ENCODE measurements at regions not wholly inside any gene's neighbourhood (a gene's known extent, or its start where the extent isn't known, plus 50 kb on each side); places are given as distances from the start of the nearest gene placed in this dataset.

- no peaks in the 10 kb centered on the region for H3K9me3 Mint-ChIP-seq
- no peak for DNase-seq
- no peak overlapping the region for H3K4me3 Mint-ChIP-seq
- H3K27ac Mint-ChIP-seq = no peak overlapping the region
- ChIA-PET CTCF (no interaction called here), POLR2A (no interaction called here)
- H3K36me3 Mint-ChIP-seq (ENCODE audit: low read depth) = no peaks in the 10 kb centered on the region
- no peaks in the 10 kb centered on the region for H3K27me3 Mint-ChIP-seq
- H3K4me1 Mint-ChIP-seq = no peaks in the 10 kb centered on the region
Measured at GRCh38 chr2:18824325-18824790, 235.0 kb upstream of the NT5C1B start.

DNA sequence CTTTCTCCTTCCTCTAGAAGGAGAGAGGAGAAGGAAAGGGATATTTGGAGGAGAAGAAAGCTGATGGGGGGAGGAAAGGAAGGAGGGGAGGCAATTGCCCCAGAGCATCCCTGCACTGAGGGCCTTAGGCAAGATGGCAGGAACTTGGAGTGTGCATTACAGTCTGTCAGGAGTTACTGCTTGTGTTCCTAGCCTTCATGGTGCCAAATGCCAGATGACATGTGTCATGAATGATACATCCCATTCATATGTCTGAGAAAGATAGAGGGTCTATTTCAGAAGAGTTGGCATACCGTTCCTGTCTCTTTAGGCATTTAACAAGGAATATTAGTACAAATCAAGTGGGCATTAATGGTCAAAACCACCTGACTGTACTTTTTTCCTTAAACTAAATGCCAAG, 232.1 kb upstream of the NT5C1B start:
- Mint-ChIP-seq H3K27me3 (no peaks in the 10 kb centered on the region), H3K27ac (no peak overlapping the region), H3K36me3 (ENCODE audit: low read depth) (no peaks in the 10 kb centered on the region), H3K9me3 (no peaks in the 10 kb centered on the region), H3K4me1 (no peaks in the 10 kb centered on the region), H3K4me3 (no peak overlapping the region)
- no peak for DNase-seq
- POLR2A ChIA-PET = no interaction called here
- CTCF ChIA-PET = no interaction called here

GRCh38 chr2:18820966-18821365, 231.6 kb upstream of the NT5C1B start:
- no peak for DNase-seq
- ChIA-PET POLR2A (no interaction called here), CTCF (no interaction called here)
- no peak overlapping the region for H3K4me3 Mint-ChIP-seq
- no peaks in the 10 kb centered on the region for H3K36me3 Mint-ChIP-seq (ENCODE audit: low read depth)
- no peaks in the 10 kb centered on the region for H3K27me3 Mint-ChIP-seq
- no peaks in the 10 kb centered on the region for H3K4me1 Mint-ChIP-seq
- no peaks in the 10 kb centered on the region for H3K9me3 Mint-ChIP-seq
- H3K27ac Mint-ChIP-seq = no peak overlapping the region

- no peaks in the 10 kb centered on the region for H3K9me3 Mint-ChIP-seq
- POLR2A ChIA-PET = no interaction called here
- H3K27me3 Mint-ChIP-seq = no peaks in the 10 kb centered on the region
- CTCF ChIA-PET = no interaction called here
- H3K4me3 Mint-ChIP-seq = no peak overlapping the region
- no peak overlapping the region for H3K27ac Mint-ChIP-seq
- H3K36me3 Mint-ChIP-seq (ENCODE audit: low read depth) = no peaks in the 10 kb centered on the region
- DNase-seq = no peak
- H3K4me1 Mint-ChIP-seq = no peaks in the 10 kb centered on the region
Measured at GRCh38 chr2:18819566-18819965, 230.2 kb upstream of the NT5C1B start.

DNA sequence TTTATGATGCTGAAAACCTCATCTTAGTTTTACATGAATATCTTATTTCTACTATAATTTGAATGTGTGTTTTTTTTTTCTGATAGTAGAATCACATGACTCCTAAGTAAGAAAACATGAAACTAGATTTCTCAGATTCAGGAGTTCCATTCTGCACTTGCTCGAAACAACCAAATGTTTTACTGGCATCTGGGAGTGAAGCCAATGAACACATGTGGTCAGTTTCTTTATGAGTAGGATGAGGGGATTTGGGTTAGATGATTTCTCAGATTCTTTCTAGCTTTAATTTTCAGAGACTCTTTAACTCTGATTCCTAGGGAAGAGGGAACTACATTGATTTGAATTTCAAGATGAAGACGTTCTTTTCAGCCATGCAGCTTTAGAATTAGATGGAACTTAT, 225.0 kb upstream of the NT5C1B start:
- ChIA-PET CTCF (no interaction called here), POLR2A (no interaction called here)
- no peak for DNase-seq
- no peaks in the 10 kb centered on the region for H3K9me3 Mint-ChIP-seq
- H3K27ac Mint-ChIP-seq = no peak overlapping the region
- H3K36me3 Mint-ChIP-seq (ENCODE audit: low read depth) = no peaks in the 10 kb centered on the region
- no peaks in the 10 kb centered on the region for H3K27me3 Mint-ChIP-seq
- H3K4me1 Mint-ChIP-seq = no peaks in the 10 kb centered on the region
- H3K4me3 Mint-ChIP-seq = no peak overlapping the region

- Mint-ChIP-seq H3K4me3 (no peak overlapping the region), H3K36me3 (ENCODE audit: low read depth) (no peaks in the 10 kb centered on the region), H3K9me3 (no peaks in the 10 kb centered on the region), H3K4me1 (no peaks in the 10 kb centered on the region), H3K27me3 (no peaks in the 10 kb centered on the region), H3K27ac (no peak overlapping the region)
- DNase-seq = no peak
- ChIA-PET POLR2A (no interaction called here), CTCF (interaction anchor here (0.5 kb wide), 1 partner anchor 968 kb away, joined by 3 read pairs; no protein-coding TSS in a partner anchor)
Measured at GRCh38 chr2:18804536-18804935, 215.2 kb upstream of the NT5C1B start.

DNA sequence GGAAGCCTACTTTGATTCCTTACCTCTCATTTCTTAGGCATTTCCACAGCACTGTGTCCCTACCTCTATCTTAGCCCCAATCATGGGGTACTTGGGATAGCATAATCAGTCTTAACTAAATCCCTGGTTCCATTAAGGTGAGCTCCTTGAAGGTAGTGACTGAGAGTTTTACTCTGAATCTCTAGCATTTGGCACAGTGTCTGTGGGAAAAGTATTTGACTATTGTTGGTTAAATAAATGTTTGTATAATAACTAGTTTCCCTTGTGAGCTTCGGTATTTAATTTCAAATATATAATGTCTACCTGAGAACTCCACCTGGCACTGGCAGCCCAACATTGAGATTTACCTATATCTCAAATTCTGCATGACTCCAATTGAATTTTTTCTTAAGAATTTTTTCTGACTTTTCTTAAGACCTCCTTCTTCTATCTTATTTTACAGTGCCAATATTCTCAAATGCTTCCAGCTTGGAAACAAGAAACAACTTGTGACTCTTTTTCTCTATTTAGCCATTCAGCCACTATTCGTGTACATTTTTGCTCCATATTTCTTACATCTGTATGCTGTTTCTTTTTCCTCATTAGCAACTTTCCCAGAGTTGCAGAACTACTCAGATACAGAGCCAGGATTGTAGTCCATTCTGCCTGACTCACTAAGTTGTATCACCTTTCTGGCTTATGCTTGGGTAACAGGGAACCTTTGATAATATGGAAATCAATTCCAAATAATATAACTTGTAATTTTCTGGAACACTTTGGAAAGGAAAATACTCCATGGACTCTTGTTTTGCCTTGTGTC, 214.0 kb upstream of the NT5C1B start:
- H3K27ac Mint-ChIP-seq = no peak overlapping the region
- no peaks in the 10 kb centered on the region for H3K9me3 Mint-ChIP-seq
- no peak overlapping the region for H3K4me3 Mint-ChIP-seq
- no peak for DNase-seq
- H3K4me1 Mint-ChIP-seq = no peaks in the 10 kb centered on the region
- H3K36me3 Mint-ChIP-seq (ENCODE audit: low read depth) = no peaks in the 10 kb centered on the region
- ChIA-PET CTCF (no interaction called here), POLR2A (no interaction called here)
- no peaks in the 10 kb centered on the region for H3K27me3 Mint-ChIP-seq

GRCh38 chr2:18800240-18800971, 211.0 kb upstream of the NT5C1B start:
- no peak for DNase-seq
- H3K36me3 Mint-ChIP-seq (ENCODE audit: low read depth) = no peaks in the 10 kb centered on the region
- no peaks in the 10 kb centered on the region for H3K9me3 Mint-ChIP-seq
- H3K4me3 Mint-ChIP-seq = no peak overlapping the region
- no peaks in the 10 kb centered on the region for H3K27me3 Mint-ChIP-seq
- no peak overlapping the region for H3K27ac Mint-ChIP-seq
- ChIA-PET CTCF (no interaction called here), POLR2A (no interaction called here)
- H3K4me1 Mint-ChIP-seq = no peaks in the 10 kb centered on the region

GRCh38 chr2:18799397-18799796, 210.0 kb upstream of the NT5C1B start:
- ChIA-PET POLR2A (no interaction called here), CTCF (no interaction called here)
- no peaks in the 10 kb centered on the region for H3K9me3 Mint-ChIP-seq
- no peaks in the 10 kb centered on the region for H3K27me3 Mint-ChIP-seq
- no peak overlapping the region for H3K27ac Mint-ChIP-seq
- H3K36me3 Mint-ChIP-seq (ENCODE audit: low read depth) = no peaks in the 10 kb centered on the region
- no peak overlapping the region for H3K4me3 Mint-ChIP-seq
- DNase-seq = no peak
- H3K4me1 Mint-ChIP-seq = no peaks in the 10 kb centered on the region

GRCh38 chr2:18797133-18797845, 207.9 kb upstream of the NT5C1B start:
- Mint-ChIP-seq H3K36me3 (ENCODE audit: low read depth) (no peaks in the 10 kb centered on the region), H3K27ac (no peak overlapping the region), H3K9me3 (no peaks in the 10 kb centered on the region), H3K27me3 (no peaks in the 10 kb centered on the region), H3K4me1 (no peaks in the 10 kb centered on the region), H3K4me3 (no peak overlapping the region)
- DNase-seq = no peak
- CTCF ChIA-PET = no interaction called here
- POLR2A ChIA-PET = no interaction called here

DNA sequence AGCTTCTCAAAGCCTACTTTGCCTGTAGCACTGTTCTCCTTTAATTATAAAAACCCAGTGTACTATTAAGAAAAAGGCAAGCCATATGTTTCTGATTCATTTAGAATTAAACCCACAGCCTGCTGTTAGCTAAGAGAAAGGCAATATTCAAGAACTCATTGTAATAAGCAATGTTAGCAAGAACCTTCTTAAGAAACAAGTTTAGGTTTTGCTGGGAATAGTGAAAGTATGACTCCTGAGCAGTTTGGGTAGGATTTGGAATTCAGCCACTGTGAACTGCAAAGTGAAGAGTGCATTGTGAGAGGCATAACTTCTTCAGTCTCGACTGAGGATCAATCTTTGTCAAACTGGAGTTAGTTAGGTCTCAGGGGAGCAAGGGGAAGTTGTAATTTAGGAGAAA, 206.5 kb upstream of the NT5C1B start:
- ChIA-PET CTCF (no interaction called here), POLR2A (no interaction called here)
- Mint-ChIP-seq H3K27me3 (no peaks in the 10 kb centered on the region), H3K4me1 (no peaks in the 10 kb centered on the region), H3K27ac (no peak overlapping the region), H3K9me3 (no peaks in the 10 kb centered on the region), H3K4me3 (no peak overlapping the region), H3K36me3 (ENCODE audit: low read depth) (no peaks in the 10 kb centered on the region)
- DNase-seq = no peak

DNA sequence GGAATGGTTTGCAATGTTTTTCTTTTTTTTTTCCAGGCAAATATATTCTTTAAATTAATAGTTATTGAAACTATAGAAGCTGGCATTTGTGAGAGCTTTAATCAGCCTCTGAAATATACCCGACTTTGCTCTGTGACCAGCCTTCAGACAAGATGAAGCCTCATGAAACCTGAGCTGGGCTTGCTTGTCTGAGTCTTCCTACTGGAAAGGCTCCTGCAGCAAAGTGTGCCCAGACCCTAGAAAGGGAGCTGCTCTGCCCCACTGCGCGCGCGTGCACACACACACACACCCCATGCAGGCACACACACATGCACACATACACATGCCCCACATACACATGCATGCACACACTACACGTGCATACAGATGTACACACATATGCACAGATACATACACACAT, 203.3 kb upstream of the NT5C1B start:
- POLR2A ChIA-PET = no interaction called here
- Mint-ChIP-seq H3K4me3 (no peak overlapping the region), H3K4me1 (no peaks in the 10 kb centered on the region), H3K9me3 (no peaks in the 10 kb centered on the region), H3K27me3 (no peaks in the 10 kb centered on the region), H3K36me3 (ENCODE audit: low read depth) (no peaks in the 10 kb centered on the region), H3K27ac (no peak overlapping the region)
- CTCF ChIA-PET = no interaction called here
- no peak for DNase-seq

GRCh38 chr2:18792226-18792629, 202.9 kb upstream of the NT5C1B start:
- H3K36me3 Mint-ChIP-seq (ENCODE audit: low read depth) = no peaks in the 10 kb centered on the region
- H3K27ac Mint-ChIP-seq = no peak overlapping the region
- CTCF ChIA-PET = no interaction called here
- H3K9me3 Mint-ChIP-seq = peaks cover 1% of the 10 kb centered on the region
- no peak for DNase-seq
- H3K4me3 Mint-ChIP-seq = no peak overlapping the region
- H3K4me1 Mint-ChIP-seq = no peaks in the 10 kb centered on the region
- POLR2A ChIA-PET = no interaction called here
- no peaks in the 10 kb centered on the region for H3K27me3 Mint-ChIP-seq
